GM19455 (cell line): ENCODE measurements at regions not wholly inside any gene's neighbourhood (a gene's known extent, or its start where the extent isn't known, plus 50 kb on each side); places are given as distances from the start of the nearest gene placed in this dataset.
"Not testable (repeated sequence)": the region's sequence is repeated elsewhere in the genome, so short reads cannot be mapped to it uniquely, and the experiment has no call there.

Source experiments
- ATAC-seq: cut with Tn5 transposase; IDR thresholded peaks from one replicate; pipeline ENCODE4 v1.9.1; 2021; ENCODE audit not compliant: unreplicated experiment

DNA sequence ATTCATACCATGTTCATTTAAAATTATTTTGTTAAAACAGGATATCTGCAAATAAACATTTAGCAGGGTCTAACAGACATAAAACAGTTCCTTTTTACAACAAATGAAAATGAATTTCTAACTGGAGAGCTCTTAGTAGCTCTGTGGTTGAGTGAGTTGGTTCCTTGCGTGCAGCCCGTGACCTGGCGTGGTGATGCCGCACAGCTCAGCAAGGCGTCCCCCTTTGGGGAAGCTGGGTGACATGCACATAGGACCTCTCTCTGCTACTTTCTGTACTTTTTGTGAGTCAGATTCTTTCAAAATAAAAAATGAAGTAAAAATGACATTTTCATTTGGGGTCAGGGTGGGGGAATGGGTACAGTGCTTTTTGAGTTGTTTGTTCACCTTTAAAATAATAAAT is 75.9 kb downstream of the NPIPB11 start:
- ATAC-seq: not testable (repeated sequence)

DNA sequence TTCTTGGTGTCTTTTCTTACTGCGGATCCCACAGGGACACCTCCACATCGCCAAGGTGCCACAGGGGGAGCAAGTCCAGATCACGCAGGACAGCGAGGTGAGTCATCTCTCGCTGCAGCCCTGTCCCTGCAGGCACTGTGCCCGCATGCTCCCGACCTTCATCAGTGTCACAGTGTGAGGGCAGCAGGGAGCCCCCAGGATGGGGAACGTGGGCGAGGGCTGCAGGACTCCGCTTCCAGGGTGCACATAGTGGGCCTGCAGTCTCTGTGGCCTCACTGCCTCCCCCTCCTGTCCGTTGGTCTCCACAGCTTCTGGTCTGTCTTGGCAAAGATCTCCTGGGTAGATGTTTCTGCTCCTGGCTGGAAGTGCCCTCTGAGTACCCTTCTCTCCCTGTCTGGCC is 78.0 kb downstream of the NPIPB11 start:
- ATAC-seq: not testable (repeated sequence)

DNA sequence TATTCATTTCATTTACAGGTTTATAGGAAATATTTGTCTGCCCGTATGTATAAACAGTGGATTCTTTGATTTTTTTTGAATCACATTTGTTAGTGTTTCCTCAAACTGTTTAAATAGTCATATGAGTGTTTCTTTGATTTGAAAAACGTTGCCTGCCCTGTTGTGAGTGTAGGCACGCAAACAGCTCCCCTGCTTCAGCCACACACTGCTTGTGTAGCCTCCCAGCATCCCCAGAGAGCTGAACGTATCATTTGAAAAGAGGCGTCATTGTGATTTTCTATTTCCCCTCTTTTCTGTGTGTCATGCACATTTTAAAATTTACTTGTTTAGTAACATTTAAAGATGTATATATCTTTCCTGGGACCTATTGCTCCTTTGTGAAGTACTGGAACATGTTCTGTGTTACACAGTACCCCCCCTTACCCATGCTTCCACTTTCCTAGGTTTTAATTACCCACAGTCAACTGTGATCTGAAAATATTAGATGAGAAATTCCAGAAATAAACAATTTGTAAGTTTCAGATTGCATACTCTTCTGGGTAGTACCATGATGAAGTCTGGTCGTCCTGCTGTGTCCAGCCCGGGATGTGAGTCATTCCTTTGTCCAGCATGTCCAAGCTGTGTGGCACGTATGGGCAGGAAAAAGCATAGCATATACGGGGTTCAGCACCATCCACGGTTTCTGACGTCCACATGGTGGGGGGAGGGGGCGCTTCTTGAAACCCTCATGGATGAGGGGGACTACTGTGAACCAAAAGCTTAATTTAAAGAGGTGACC is 78.7 kb downstream of the NPIPB11 start:
- ATAC-seq: not testable (repeated sequence)

DNA sequence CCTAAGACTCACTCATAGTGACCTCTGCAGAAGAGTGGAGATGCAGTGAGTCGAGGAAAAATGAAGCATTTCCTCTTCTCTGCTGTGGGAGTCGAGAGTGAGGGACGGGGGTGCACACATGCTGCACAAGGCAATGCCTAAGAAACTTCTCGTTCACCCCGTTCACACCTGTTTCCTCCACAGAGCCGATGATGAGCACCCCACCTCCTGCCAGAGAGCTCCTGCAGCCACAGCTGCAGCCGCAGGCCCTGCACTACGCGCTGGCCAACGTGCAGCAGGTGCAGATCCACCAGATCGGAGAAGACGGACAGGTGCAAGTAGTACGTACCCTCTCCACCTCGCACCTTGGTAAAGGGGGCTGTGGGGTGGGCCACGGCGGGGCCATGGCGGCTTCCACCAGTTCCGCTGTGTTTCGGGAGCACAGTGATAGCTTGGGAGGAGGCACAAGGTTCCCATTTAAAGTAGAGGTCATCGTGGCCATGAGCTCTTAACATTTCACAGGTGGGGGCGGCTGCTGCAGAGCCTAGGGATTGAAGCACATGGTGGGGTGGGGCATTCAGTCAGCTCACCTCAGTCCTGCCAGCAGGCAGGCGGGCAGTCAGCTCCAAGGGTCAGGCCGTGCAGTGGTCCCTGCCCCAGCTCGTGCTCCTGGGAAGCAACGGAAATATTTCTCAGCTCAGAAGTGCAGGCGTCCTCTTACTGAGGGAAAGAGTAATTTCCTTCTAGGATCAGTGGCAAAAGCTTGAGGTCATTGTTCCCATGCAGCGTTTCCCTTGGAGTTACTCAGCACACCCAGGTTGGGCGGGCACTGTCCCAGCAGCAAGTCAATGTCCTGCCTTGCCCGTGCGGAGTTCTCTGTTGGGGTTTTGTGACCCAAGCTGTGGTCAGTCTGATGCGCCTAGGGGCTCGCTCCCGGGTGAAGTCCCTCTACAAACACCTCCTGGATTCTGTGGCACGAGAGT is 80.1 kb downstream of the NPIPB11 start:
- ATAC-seq: not testable (repeated sequence)

DNA sequence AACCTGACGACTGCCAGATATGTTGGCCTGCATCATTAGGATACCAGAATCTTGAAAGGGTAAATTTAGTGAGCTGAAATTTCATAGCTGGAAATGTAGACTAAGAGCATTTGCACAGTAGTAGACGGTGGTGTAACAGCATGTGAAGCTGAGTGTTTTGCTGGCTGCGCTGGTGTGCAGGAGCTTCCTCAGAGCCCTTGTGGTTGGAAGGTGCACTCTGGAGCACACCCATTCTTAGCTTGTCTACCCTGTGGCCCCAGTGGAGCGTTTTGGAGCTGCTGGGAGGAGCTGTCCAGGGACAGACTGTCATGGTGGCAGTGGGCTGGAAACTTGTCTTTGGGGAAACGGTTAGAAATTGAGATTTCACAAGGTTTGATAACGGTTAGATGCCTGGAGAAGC is 82.8 kb downstream of the NPIPB11 start:
- not testable (repeated sequence) for ATAC-seq

DNA sequence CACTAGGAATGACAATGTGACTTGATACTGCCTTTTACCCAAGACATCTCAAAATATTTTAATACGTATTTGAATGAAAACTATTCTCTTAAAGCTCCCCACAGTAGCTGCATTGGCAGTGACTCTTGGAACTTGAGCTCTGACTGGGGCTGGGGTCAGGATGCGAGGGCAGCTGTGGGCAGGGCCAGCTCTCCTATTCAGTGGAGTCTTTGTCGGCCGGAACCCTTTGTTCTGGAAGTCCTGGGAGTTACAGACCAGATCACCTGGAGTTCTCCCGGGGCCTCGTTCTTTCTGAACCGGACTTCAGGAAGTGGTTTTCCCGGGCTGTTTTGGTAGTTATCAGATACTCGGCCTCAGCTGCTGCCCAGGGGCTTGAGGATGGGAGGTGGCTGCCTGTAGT is 84.9 kb downstream of the NPIPB11 start:
- no peak for ATAC-seq

DNA sequence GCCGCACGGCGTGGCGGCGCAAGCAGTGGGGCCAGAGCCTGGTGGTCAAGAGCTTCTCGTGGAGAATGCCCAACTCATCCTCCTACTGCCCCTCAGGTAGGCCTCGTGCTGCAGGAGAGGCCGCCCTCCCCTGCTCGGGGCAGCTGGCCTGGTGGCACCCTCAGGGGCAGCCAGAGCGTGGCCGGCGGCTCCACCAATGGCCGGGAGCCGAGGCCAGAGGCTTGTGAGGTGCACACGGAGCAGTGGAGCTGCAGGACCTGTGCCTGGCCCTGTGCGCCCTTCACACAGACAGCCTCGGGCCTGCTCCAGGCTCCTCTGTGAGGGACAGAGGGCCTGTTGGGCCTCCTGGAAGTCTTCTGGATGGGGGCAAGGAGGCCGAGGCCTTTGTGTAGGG is 85.5 kb downstream of the NPIPB11 start:
- ATAC-seq: no peak

DNA sequence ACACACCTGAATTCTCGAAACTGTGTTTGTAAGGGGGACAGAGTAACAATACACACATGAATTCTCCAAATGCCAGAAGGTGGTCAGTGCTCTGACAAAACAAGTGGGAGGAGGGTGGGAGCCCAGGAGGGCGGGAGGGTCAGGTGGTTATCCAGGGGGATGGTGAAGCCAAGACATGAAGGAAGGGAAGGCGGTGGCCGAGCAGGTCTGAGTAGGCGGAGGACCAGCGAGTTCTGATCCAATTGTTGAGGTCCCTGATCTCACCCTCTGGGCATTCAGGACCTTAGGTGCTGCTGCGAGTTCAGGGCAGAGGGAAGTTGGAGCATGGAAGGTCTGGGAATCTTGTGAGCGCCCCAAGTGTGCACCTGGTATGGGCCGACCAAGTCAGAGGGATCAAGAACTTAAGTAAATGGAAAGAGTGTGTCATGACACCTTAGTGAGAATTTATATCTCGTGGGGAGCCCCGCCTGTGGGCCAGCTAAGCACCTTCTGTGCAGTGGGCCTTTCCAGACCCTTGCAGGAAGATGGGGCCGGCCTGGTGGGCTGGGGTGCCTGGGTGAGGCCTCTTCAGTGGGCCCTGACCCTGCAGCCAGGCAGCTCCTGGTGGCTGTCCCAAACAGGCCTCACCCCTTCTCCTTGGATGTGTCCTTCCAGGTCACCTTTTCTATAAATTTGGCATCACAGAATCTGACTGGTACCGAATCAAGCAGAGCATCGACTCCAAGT is 86.1 kb downstream of the NPIPB11 start:
- no peak for ATAC-seq

DNA sequence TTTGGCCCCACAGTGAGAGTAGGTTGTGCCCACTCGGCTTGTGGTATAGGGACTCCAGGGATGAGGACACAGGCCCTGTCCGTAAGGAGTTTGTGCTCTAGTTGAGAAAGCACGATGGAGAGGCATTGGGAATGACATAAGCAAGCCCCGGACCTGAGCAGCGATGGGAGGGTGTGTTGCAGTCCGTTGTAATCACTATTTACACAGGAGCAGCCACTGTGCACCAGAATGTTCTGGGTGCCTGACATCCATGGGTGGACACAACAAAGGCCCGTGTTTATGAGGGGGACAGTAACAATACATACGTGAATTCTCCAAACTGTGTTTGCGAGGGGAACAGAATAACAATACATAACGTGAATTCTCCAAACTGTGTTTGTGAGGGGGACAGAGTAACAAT is 86.8 kb downstream of the NPIPB11 start:
- no peak for ATAC-seq

DNA sequence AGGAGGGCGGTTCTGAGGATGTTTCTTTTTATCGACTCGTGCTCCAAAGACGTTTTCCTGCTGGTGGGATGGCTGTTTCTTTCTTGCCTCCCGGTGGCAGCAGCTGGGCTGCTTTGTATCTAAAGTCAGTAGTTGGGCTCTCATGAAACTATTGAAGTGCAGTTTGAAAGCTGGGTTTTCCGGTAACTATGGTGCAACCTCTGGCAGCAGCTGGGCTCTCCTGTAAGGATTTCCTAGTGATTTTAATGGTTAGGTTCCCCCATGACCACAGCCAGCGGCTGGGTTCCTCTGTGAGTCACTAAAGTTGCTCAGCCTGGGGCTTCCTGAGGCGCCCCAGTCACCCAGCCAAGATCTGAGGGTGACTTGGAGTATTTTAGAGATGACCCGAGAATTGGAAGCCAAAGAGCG is 87.9 kb downstream of the NPIPB11 start:
- ATAC-seq: not testable (repeated sequence)

DNA sequence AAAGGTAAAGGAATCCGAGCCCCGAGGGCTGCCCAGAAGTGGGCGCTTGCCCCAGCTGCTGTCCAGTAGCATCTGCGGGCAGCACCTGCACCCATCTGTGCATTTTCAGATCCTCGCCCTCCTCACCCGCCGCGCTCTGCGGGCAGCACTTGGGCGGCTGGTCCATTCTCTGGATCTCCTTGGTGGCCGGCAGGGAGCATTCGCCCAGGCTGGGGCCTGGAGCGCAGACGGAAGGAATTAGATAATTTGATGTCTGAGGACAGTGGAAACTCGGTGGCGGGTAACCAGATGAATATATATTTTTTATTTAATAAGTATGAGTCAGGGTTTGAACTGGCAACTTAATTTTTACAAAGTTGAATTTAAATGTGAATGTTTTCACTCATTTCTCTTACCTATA is 88.5 kb downstream of the NPIPB11 start:
- no peak for ATAC-seq

DNA sequence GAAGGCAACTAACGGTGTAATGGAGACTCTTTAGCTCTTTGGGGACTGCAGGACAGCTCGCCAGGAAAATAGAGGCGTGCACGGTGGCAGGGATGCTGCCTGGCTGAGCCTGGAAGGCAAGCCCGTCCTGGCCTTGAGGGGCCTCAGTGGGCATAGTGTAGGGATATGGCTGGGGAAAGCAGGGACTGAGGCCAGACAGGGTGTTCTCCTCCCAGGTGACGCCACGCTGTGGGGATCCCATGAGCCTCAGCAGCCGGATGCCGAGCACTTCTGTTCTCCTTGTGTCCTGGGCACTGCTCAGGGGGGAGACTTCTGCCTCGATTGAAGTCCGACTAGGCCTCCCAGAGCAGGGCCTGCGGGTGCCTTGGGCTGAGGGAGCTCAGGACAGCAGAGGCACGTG is 89.2 kb downstream of the NPIPB11 start:
- ATAC-seq: no peak

DNA sequence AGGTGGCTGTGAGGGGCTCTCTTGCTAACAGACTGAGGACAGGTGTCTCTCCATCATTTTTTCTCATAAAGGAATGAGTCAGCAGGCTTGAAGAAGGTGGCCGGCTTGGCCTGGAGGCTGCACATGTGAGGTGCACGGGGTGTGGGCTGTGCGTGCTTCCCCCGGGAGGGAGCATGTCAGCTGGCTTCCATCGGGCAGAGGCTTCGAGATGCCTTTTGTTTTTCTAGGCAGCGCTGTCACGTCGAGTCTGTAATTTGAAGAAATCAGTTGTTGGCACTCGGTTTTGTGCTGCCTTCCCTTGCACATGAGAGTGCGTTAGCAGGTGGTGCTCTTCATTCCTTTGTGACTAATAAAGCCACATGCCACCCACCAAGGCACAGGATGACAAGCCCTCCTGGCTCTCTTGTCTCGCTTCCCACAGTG is 89.7 kb downstream of the NPIPB11 start:
- no peak for ATAC-seq

DNA sequence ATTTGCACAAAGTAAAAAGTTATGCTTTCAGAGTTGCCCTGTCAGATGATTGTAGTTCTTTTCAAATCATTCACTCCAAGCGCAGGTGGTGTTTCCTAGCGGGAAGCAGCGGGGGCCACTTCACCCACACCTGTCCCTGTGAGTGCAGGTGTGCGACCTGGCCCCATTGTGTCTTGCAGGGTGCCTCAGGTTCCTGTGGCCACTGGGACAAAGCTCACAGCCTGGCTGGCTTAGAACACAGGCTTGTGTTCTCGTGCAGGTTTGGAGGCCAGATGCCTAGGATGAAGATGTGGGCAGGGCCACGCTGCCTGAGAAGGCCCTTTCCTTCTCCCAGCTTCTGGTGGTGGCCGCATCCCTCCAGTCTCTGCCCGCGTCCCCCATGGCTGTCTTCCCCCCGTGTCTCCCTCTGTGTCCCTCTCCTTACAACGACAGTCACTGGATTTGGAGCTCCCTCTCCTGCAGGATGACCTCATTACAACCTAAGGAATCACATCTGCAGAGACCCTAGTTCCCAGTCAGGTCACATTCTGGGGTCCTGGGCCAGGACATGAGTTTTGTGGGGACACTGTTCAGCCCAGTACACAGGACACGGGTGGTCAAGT is 90.5 kb downstream of the NPIPB11 start:
- ATAC-seq: no peak

DNA sequence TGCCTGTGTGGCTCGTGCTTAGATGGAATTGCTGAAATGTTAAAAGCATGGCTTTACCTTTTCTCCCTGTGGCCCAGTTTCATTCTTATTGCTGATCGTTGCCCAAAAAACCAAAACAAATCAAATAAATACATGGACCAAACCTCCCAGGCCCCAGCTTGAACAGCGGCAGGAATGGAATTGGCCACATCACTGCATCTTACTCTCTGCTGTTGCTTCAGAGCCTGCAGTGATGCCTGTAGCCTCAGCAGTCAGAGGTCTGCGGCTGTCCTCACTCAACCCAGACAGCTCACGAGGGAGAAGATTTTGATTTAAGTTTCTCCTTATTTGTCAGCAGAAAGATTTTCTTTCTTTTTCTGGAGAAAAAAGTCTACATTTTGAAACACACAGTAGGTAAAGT is 91.5 kb downstream of the NPIPB11 start:
- no peak for ATAC-seq

DNA sequence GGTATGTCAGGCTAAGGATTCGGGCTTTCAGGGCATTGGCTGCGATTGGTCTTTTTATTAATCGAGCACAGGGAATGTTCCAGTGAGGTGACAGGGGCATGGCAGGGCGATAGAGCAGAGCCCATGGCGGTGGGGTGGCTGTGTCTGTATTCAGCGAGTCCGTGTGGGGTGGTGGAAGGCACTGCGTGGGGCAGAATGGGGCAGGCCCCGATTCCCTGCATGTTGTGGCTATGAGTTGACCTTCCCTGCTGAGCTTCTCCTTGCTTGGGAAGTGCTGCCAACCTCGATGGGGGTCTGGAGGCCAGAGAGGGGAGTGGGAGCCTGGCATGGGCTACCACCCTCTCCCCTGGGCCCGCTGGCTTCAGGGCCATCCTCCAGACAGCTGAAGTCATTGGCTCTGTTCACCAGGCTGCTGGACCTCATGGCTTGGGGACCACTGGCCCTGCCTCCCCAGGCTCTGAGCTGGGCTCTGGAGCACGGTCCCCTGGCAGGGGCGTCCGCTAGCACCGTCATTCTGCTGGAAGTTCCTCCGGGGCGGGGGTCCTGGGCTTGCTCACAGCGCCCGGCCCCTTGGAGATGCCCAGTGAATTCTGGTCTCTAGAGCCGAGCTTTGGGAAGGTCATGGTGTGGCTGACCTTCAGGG is 92.1 kb downstream of the NPIPB11 start:
- no peak for ATAC-seq

DNA sequence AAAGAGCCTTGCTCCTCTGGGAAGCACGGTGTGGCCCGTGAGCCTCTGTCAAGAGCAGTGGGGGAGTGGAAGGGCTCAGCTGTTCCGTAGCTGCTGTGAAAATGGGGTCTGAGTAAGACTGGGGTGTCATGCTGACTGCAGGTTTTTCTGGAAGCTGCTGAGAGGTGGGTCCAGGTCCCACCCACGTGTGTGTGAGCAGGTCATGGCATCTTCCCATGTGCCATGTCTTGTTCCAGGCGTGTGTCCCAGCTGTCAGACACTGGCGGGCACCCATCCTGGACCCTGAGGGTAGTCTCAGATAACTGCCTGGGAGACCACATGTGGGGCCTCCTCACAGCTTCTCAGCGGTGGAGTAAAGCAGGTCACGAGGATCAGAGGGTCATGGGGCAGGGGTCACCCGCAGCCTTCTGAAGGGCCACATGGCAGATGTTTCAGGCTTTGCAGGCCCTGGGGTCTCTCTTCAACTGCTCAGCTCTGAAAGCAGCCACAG is 92.9 kb downstream of the NPIPB11 start:
- ATAC-seq: no peak

DNA sequence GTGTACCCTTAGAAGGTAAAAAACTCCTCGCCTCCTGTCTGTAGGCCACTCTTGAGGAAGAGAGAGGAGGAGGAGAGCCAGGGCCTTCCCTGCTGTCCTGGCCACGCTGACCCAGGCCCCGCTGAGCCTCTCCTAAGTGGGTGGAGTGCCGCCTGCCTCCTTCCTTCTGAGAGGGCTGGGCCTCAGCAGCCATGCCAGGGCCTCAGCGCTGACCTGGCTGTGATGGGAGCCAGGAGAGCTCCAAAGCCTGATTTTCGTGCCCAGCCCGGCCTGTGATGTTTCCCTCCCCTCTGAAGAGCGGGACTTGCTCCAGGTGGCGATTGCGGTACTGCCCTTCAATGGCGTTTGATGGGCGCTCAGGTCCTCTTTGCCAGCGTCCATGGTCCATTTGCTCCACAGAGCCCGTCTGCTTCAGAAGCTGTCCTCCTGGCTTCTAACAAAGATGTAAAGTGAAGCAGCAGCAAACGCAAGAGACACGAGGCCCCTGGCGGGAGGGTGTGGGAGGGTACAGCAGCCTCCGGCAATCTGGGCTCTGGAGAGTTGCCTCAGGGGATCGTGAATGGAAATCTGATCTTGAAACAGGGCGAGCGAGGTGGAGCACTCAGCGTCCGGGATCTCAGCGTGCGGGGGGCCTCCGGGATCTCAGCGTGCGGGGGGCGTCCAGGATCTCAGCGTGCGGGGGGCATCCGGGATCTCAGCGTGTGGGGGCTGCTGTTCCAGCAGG is 93.5 kb downstream of the NPIPB11 start:
- ATAC-seq: no peak

DNA sequence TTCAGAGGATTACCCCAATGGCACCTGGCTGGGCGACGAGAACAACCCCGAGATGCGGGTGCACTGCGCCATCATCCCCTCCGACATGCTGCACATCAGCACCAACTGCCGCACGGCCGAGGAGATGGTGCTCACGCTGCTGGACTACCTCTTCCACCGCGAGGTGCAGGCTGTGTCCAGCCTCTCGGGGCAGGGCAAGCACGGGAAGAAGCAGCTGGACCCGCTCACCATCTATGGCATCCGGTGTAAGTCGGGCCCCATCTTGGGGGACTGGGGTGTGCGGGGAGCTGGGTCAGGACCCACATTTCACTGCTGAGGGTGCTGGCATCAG is 94.2 kb downstream of the NPIPB11 start:
- ATAC-seq: not testable (repeated sequence)
